ENCODE measurements at regions not wholly inside any gene's neighbourhood (a gene's known extent, or its start where the extent isn't known, plus 50 kb on each side); places are given as distances from the start of the nearest gene placed in this dataset.

- no peak for DNase-seq
Measured at GRCh38 chr2:43050866-43051265, 175.5 kb downstream of the ZFP36L2 start.

DNA sequence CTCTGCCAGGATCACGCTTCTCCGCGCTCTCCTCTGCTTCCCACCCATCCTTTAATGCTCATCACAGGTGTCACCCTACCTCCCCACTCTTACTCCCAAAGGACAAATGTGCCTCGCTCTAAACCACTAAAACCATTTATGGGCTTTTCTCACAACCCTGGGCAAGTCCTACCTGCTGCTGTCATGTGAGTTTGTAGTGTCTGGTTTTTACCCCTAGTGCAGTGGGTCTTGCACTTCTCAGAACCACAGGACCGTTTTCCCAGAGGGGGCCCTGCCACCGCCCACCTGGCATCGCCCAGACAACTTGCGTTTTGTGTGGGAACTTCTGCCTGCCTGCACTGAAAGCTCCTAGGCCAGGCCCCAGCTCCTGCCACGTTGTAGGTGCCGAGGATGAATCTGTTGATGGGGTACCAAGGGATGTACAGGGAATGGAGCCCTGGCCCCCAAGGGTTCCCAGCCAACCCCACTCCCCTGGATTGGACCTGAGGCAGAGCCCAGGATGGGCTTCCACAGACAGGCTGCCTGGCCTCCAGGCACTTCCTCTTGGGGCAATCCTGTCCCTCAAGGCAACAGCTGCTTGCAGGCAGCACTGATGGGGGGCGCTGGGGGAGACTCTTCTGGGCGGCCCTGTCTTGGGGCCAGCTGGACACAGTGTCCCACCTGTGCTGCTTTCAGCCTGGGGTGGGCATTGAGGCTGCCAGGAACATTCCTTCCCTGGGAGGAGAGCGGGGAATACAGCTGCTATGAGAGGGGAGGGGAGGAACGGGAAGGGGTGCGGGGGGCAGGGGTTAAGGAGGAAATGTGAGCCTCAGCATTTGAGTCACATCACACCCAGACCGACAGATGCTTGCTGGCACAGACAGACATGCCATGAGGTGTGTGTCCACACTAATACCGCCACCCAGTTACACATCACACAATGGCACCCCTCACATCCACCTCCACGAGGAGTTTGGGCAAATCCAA is 176.3 kb downstream of the ZFP36L2 start:
- no peak for DNase-seq

GRCh38 chr2:43047187-43047780 is 179.1 kb downstream of the ZFP36L2 start:
- DNase-seq: no peak

DNA sequence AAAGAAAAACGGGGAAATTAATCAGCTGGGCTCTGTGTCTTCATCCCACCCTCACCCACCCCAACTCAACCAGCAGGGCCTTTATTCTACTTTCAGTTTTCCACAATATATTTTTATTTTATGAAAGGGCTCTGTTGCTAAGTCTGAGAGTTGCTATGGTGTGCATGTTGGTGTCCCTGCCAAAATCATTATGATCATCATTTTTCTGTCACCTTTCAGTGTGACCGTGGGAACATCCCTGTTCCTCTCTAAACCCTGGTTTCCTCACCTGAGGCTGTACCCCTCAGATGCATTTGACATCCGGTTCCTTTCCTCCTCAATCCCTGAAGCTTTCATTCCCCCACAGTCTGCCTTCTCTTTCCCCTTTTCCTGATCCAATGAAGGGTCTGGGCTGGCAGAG is 180.5 kb downstream of the ZFP36L2 start:
- DNase-seq: no peak

GRCh38 chr2:43044093-43044681 is 182.2 kb downstream of the ZFP36L2 start:
- DNase-seq: no peak

DNA sequence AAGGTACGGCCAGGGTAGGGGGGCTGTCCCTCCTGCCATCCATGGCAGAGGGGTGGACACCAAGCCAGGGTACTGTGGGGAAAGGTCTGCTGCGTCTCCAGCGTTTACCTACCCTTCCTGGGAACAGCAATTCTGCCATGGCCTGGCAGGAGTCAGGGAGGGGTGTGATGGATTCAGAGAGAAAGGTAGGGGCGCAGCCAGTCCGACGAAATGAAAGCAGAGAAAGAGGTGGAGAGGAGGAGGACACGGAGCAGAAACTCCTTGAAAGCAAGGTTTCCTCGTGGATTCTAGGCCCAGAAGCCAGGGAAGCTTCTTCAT is 182.9 kb downstream of the ZFP36L2 start:
- no peak for DNase-seq

DNA sequence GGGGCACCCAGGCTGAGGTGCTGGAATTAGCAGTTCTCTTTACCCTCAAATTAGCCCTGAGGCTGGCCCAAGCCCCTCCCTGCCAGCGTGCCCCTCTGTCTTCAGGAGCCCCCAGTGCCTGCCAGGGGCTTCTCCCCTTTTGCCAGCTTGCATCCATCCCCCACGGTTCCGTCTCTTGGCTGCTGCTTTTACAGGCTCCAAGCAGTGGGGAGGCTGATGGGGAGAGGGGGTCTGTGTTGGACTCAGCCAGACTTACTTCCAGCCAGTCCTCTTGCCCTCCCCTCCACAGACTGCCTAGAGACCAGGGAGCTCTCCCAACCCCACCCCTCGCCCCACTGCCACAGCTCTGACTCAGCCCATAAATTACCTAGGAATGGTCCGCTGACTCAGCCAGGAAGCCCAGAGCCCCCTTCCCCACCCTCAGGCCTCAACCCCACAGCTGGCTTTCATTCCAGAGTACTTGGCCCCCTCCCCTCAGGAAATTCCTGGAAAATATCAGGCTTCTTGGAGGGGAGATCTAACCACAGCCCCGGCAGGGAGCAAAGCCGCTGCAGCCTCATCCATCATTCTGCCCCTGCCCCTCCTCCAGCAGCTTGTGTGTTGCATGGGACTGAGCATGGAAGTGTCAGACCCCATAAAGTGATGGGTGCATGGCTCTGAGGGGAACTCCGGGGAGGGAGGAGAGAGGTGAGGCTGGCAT is 184.6 kb downstream of the ZFP36L2 start:
- DNase-seq: no peak

- no peak for DNase-seq
Measured at GRCh38 chr2:43041173-43041591, 185.2 kb downstream of the ZFP36L2 start.

DNA sequence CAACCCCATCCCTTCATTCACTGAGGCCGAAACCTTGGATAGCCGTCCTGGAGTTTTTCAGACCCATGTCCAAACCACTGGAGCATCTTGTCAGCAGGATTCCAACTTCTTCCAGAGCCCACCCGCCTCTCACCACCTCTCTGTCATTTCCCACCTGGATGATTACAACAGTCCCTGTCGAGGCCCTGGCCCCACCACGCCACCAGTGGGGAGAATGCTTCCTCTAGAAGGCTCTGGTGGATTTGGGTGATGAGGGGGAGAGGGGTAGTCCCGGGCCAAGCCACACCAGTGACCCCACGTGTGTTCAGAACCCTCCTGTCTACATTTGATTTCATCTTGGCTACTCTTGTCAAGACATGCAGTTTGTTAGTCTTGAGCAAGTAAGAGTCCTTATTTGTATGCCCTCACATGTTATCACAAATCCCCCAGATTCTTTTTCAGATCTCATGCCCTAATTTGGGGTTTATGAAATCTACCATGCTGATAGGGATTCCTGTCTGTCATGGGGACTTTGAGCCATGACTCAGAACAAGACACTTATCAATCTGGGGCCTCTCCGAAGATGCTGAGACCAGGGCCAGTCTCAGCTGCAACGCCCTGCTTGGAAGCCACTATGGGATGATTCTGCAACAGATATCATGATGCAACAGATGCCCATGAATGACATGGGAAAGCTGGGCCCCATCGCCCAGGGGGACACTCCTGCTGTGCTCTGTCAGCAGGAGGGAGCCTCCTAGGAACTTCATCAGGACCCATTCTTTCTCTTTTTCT is 186.1 kb downstream of the ZFP36L2 start:
- DNase-seq: no peak

DNA sequence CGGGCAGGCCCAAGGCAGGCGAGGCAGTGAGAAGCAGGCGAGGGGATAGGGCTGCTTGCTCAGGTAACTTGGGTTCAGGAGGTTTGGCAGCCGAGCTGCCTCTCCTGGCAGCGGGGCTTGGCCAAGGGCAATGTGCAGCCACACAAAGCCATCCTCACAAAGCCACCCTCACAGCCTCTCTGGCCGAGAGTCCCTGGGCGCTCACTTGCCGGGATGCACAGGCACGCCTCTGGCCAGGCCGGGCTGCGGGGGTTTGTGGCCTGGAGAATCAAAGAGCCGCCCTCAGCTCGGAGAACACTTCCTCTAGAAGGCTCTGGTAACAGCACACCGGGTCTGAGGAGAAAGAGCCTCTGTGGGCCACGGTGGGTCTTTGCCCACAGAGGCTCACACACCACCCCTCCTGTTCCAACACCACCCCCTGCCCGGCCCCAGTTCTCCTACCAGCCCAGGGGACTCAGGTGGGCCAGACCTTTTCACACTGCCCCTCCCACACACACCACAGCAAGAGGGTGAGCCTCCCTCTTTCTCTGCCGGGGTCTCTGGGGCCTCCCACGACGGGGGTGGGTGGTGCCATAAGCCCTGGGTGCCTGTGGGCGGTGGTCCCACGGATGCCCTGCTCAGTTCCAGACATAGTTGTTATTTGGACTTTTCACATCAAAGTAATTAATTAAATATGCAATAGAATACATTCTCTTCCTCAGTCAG is 186.9 kb downstream of the ZFP36L2 start:
- DNase-seq: no peak

GRCh38 chr2:43038696-43039094 is 187.7 kb downstream of the ZFP36L2 start:
- DNase-seq: no peak

GRCh38 chr2:43038034-43038695 is 188.2 kb downstream of the ZFP36L2 start:
- no peak for DNase-seq

GRCh38 chr2:43035922-43036321 is 190.5 kb downstream of the ZFP36L2 start:
- no peak for DNase-seq

DNA sequence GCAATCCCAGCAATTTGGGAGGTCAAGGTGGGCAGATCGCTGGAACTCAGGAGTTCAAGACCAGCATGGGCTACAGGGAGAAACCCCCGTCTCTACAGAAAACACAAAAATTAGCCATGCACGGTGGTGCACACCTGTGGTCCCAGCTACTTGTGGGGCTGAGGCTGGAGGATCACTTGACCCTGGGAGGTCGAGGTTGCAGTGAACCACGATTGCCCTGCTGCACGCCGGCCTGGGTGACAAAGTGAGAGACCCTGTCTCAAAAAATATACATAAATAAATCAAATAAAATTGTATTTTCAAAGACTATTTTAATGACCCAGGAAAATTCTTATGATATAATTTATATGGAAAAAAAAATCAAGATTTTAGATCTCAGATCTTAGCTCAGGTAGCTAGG is 191.5 kb downstream of the ZFP36L2 start:
- no peak for DNase-seq

DNA sequence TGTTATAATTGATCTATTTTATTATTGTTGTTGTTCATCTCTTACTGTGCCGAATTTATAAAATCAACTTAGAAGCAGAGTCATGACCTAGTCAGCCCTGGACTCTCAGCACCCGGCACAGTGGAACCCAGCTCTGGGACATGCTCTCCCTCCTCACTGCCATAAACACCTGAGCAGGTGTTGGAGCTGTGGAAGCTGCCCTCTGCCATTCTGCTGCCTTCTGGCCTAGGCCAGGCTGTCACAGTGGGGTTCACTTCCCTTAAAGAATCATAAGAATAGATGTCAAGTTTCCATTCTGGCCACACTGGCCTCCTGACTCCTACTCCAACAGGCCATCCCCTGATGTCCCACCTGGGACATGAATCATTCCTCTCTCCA is 192.2 kb downstream of the ZFP36L2 start:
- DNase-seq: no peak

GRCh38 chr2:43033466-43034241 is 192.8 kb downstream of the ZFP36L2 start:
- no peak for DNase-seq

GRCh38 chr2:43033016-43033270 is 193.5 kb downstream of the ZFP36L2 start:
- DNase-seq: no peak

- no peak for DNase-seq
Measured at GRCh38 chr2:43032213-43033015, 194.0 kb downstream of the ZFP36L2 start.

DNA sequence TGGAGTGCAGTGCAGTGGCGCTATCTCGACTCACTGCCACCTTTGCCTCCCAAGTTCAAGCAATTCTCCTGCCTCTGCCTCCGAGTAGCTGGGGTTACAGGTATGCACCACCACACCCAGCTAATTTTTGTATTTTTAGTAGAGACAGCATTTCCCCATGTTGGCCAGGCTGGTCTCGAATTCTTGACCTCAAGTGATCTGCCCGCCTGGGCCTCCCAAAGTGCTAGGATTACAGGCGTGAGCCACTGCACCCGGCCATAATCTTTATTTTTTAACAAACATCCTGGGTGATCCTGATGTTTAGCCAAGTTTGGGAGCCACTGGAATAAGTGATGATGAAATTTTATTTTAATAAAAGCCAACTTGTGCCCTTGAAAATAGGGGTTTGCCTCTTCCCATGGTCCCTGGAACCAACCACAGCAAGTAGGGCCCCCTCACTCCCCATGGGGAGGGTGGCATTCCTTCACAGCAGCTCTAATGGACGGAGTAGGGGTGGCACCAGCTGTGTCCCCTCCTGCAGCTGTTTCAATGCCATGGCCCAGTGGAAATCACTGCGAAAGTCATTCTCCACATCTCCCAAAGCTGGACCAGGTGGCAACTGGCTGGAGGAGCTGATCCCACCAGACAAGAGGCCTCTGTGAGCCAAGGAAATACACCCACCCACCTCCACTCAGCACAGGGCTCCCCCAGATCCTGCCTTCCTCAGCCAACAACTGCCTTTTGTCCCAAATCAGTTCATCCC is 194.8 kb downstream of the ZFP36L2 start:
- DNase-seq: no peak
